ENCODE measurements at regions not wholly inside any gene's neighbourhood (a gene's known extent, or its start where the extent isn't known, plus 50 kb on each side); places are given as distances from the start of the nearest gene placed in this dataset.

DNA sequence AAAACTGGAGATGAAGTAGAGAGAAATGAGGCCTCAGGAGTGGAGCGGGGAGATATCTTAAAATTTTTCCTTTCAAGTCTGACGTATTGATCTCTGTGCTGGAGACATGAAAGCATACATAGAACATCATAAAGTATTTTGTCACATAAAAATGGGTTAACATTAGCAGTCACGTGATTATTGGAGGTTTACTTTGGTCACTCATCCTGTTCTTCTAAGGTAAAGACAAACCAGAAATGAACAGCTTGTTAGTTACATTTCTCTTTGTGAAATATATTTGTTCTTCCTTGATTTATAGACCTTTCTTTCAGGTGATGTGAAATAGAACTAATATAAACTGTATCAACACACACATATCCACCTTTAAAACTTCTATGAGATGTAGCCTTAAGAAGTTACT, 324.1 kb downstream of the SQOR start:
- DNase-seq (ENCODE audit: low spot score) (no peak), FAIRE-seq (no peak), ATAC-seq (no peak)
- Histone ChIP-seq H3K27ac (ENCODE audit: extremely low read length, insufficient read depth, low read length) (no peak overlapping the region), H3K4me1 (ENCODE audit: insufficient read depth, low read length) (no peaks in the 10 kb centered on the region), H4K20me1 (ENCODE audit: insufficient read depth, low read length) (no peaks in the 10 kb centered on the region), H2AFZ (ENCODE audit: low read length) (no peak overlapping the region), H3K4me2 (ENCODE audit: low read depth, low read length) (no peak overlapping the region), H3K79me2 (ENCODE audit: insufficient read depth, low read length) (no peaks in the 10 kb centered on the region), H3K36me3 (replicated peaks in 1 of 2; ENCODE audit: control insufficient read depth in 1 of 2, insufficient read depth in 2 of 2, low read length in 2 of 2) (no peaks in the 10 kb centered on the region), H3K27me3 (ENCODE audit: control insufficient read depth in 1 of 2, insufficient read depth in 2 of 2, low read length in 2 of 2) (no peaks in the 10 kb centered on the region), H3K9me3 (ENCODE audit: low read length) (peaks cover 15% of the 10 kb centered on the region), H3K4me3 (replicated peaks in 1 of 3; ENCODE audit: insufficient read depth in 1 of 3, low read depth in 2 of 3, low read length in 3 of 3) (no peak overlapping the region), H3K9ac (ENCODE audit: insufficient read depth, low read depth, low read length) (no peak overlapping the region)
- BruUV-seq (replicated peaks) = no TSS peak
- in situ Hi-C loops (cut with HindIII; ENCODE audit: extremely low pct_ligation_motif_present, low pct_unique_long_range_greater_than_20kb) (no loop called here), intact Hi-C loops (cut with micrococcal nuclease; ENCODE audit: unreplicated experiment) (no loop called here)
- 3% methylated on average over 3 of the region's 3 CpGs for WGBS (ENCODE audit: low lambda C conversion rate)
- POLR2A ChIA-PET = no interaction called here
- CTCF ChIA-PET (ENCODE audit: low intra/inter-chr PET ratio, low total read pairs) = no interaction called here
- TF ChIP-seq ZNF605 (CRISPR knock-in tag; IDR thresholded peaks at IDR 0.05) = no peak
- TF ChIP-seq RAD51 (IDR thresholded peaks at IDR 0.05; ENCODE audit: borderline replicate concordance) = peak; percentile 55; the same call in 1 of the 2 replicates
- no peak for TF ChIP-seq ZFP82 (CRISPR knock-in tag; IDR thresholded peaks at IDR 0.05; ENCODE audit: borderline replicate concordance)
- TF ChIP-seq ZNF333 (CRISPR knock-in tag; IDR thresholded peaks at IDR 0.05; ENCODE audit: borderline replicate concordance) = no peak
- TF ChIP-seq HDAC1 (CRISPR knock-in tag; IDR thresholded peaks at IDR 0.05) = no peak
- no peak for TF ChIP-seq ZBTB8A (CRISPR knock-in tag; IDR thresholded peaks at IDR 0.05; ENCODE audit: borderline replicate concordance, low read depth)

DNA sequence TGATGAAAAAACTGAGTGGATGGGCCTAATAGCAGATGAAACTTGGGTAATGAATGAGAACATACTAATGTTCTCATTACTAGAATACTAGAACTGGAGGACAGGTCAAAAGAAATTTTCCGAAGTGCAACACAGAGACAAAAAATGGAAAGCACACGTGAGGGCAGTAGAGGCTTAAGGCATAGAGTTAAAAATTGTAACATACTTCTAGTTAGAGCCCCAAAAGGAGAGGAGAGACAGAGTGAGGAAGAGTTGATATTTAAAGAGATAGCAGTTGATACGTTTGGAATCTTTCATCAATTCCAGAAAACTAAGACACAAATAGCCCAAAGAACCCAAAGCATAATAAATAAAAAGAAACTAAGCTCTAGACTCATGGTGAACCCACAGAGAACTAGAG, 327.9 kb downstream of the SQOR start:
- H3K4me3 ChIP-seq (replicated peaks in 1 of 3; ENCODE audit: insufficient read depth in 1 of 3, low read depth in 2 of 3, low read length in 3 of 3) = no peak overlapping the region
- intact Hi-C loops (cut with micrococcal nuclease; ENCODE audit: unreplicated experiment) (no loop called here), in situ Hi-C loops (cut with HindIII; ENCODE audit: extremely low pct_ligation_motif_present, low pct_unique_long_range_greater_than_20kb) (no loop called here)
- WGBS (ENCODE audit: low lambda C conversion rate) = 4% methylated on average over 3 of the region's 3 CpGs
- no peak overlapping the region for H3K9ac ChIP-seq (ENCODE audit: insufficient read depth, low read depth, low read length)
- no peak overlapping the region for H3K27ac ChIP-seq (ENCODE audit: extremely low read length, insufficient read depth, low read length)
- no peaks in the 10 kb centered on the region for H4K20me1 ChIP-seq (ENCODE audit: insufficient read depth, low read length)
- FAIRE-seq (no peak), DNase-seq (ENCODE audit: low spot score) (no peak), ATAC-seq (no peak)
- no peaks in the 10 kb centered on the region for H3K27me3 ChIP-seq (ENCODE audit: control insufficient read depth in 1 of 2, insufficient read depth in 2 of 2, low read length in 2 of 2)
- H3K36me3 ChIP-seq (replicated peaks in 1 of 2; ENCODE audit: control insufficient read depth in 1 of 2, insufficient read depth in 2 of 2, low read length in 2 of 2) = no peaks in the 10 kb centered on the region
- CTCF ChIA-PET (ENCODE audit: low intra/inter-chr PET ratio, low total read pairs) = no interaction called here
- H2AFZ ChIP-seq (ENCODE audit: low read length) = no peak overlapping the region
- H3K9me3 ChIP-seq (ENCODE audit: low read length) = peaks cover 15% of the 10 kb centered on the region
- no TSS peak for BruUV-seq (replicated peaks)
- POLR2A ChIA-PET = no interaction called here
- H3K4me2 ChIP-seq (ENCODE audit: low read depth, low read length) = no peak overlapping the region
- H3K4me1 ChIP-seq (ENCODE audit: insufficient read depth, low read length) = no peaks in the 10 kb centered on the region
- no peaks in the 10 kb centered on the region for H3K79me2 ChIP-seq (ENCODE audit: insufficient read depth, low read length)
- TF ChIP-seq SMC3 (IDR thresholded peaks at IDR 0.05; ENCODE audit: low read length) (no peak), ZNF709 (CRISPR knock-in tag; IDR thresholded peaks at IDR 0.05) (peak; percentile 99)
